ENCODE measurements at regions not wholly inside any gene's neighbourhood (a gene's known extent, or its start where the extent isn't known, plus 50 kb on each side); places are given as distances from the start of the nearest gene placed in this dataset.

DNA sequence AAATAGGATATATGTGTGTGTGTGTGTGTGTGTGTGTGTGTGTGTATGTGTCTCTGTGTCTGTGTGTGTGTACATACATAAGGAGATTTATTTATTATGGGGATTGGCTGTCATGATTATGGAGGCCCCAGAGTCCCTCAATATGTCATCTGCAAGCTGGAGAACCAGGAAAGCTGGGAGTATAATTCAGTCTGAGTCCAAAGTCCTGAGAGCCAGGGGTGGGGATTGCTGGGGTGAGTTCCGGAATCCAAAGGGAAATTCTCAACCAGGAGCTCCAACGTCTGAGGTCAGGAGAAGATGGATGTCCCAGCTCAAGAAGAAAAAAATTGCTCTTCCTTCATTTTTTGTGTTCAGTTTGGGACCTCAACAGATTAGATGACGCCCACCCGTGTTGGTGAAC, 50.7 kb upstream of the PLPP4 start:
- Mint-ChIP-seq H3K9me3 (ENCODE audit: low read depth, unreplicated experiment) (no peaks in the 10 kb centered on the region), H3K4me1 (ENCODE audit: low read depth, unreplicated experiment) (no peaks in the 10 kb centered on the region), H3K36me3 (ENCODE audit: insufficient read depth, unreplicated experiment) (no peaks in the 10 kb centered on the region), H3K27ac (ENCODE audit: unreplicated experiment) (no peak overlapping the region), H3K4me3 (ENCODE audit: low read depth, unreplicated experiment) (no peak overlapping the region), H3K27me3 (ENCODE audit: unreplicated experiment) (peaks cover 24% of the 10 kb centered on the region)
- no peak for DNase-seq
- no TSS peak for BruUV-seq (replicated peaks)
- CTCF ChIA-PET = interaction anchor here (0.8 kb wide), 1 partner anchor 10 kb away, joined by 3 read pairs; no protein-coding TSS in a partner anchor
- intact Hi-C loops (cut with micrococcal nuclease; ENCODE audit: unreplicated experiment) = no loop called here
- TF ChIP-seq, protein P1, sequence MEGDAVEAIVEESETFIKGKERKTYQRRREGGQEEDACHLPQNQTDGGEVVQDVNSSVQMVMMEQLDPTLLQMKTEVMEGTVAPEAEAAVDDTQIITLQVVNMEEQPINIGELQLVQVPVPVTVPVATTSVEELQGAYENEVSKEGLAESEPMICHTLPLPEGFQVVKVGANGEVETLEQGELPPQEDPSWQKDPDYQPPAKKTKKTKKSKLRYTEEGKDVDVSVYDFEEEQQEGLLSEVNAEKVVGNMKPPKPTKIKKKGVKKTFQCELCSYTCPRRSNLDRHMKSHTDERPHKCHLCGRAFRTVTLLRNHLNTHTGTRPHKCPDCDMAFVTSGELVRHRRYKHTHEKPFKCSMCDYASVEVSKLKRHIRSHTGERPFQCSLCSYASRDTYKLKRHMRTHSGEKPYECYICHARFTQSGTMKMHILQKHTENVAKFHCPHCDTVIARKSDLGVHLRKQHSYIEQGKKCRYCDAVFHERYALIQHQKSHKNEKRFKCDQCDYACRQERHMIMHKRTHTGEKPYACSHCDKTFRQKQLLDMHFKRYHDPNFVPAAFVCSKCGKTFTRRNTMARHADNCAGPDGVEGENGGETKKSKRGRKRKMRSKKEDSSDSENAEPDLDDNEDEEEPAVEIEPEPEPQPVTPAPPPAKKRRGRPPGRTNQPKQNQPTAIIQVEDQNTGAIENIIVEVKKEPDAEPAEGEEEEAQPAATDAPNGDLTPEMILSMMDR (IDR thresholded peaks at IDR 0.05; ENCODE audit: unreplicated experiment) = no peak
